Esophagus mucosa (tissue), 1 donor: ENCODE measurements at regions not wholly inside any gene's neighbourhood (a gene's known extent, or its start where the extent isn't known, plus 50 kb on each side); places are given as distances from the start of the nearest gene placed in this dataset.

Experiments used
- ATAC-seq: fragments of 200-7000 bp; cut with Tn5 transposase; one replicate; pipeline ENCODE4 v1.9.1; 2020
- donor health status: DM: yes; HTN: yes; CAD: no.

GRCh38 chr4:157961229-157961990 is 211.4 kb downstream of the GASK1B start:
- ATAC-seq: no peak

- no peak for ATAC-seq
Measured at GRCh38 chr4:157957905-157958304, 214.9 kb downstream of the GASK1B start.

- ATAC-seq: no peak
Measured at GRCh38 chr4:157942017-157942416, 230.8 kb downstream of the GASK1B start.

DNA sequence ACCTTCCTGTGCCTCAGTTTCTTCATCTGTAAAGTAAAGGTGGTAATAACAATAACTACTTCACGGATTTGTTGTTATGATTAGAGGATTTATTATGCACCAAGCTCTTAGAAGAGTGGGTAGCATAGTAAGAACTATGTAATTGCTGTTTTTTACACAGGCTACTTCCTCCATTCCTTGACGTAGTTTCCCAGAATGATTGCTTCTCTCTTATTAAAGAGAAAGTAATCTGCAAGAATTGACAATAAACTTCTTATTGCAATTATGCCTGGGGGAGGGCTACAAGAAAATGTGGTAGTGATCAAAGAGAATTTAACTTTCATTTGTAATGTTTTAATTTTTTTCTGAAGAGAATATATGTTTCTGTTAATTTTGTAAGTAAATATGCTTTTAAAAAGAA is 238.7 kb downstream of the GASK1B start:
- no peak for ATAC-seq

- ATAC-seq: no peak
Measured at GRCh38 chr4:157932936-157933335, 239.9 kb downstream of the GASK1B start.

DNA sequence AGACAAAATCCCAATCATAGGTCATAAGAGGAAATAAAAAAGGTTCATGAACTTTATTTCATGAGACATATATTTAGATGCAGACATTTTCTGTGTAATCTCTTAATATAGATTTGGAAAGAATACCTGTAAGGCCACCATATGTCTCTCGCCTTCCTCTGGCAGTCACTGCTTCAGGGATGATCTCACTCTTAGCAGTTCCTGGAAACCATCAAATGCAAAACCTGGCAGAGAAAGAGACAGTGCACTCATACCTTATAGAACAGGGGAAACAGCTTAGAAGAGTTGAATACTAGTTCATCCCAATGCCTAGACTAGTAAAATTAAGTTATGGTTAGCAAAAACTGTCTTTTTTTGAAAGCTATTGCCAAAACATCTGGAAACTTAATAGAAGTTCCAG is 243.3 kb downstream of the GASK1B start:
- no peak for ATAC-seq

- ATAC-seq: no peak
Measured at GRCh38 chr4:157918036-157918832, 254.6 kb downstream of the GASK1B start.

DNA sequence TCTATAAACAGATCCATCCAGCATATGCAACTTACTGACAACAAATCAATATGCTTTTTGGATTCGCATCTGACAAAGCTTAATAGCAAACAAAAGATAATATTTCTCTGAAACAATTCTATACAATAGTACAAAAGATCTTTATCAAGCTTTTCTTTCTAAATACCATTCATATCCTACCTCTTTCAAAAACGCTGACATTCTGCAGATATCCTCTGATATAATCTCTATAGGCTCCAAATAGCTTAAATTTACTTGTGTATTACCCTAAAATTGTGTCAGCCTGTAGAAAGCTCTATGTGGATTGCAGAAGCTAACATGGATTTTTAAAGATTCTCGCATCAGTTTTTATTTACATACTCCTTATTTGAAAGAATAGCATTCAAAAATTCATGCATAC is 260.6 kb downstream of the GASK1B start:
- no peak for ATAC-seq

GRCh38 chr4:157911662-157912061 is 261.2 kb downstream of the GASK1B start:
- no peak for ATAC-seq

DNA sequence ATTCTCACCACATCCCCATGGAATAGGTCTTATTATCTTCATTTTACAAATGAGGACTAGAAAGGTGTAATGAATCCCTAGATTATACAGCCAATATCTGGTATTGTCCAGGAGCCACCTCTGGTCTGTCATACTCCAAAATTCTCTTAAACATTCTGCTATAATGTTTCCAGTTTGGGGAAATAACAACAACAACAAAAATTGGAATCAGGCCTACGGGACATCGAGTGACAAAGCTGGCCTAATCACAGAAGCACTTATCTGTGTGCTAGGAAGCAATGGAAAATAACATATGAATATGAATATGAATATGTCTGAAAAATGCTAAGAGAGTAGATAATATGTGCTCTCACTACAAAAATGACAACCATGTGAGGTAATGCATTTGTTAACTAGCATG is 264.1 kb downstream of the GASK1B start:
- ATAC-seq: no peak

DNA sequence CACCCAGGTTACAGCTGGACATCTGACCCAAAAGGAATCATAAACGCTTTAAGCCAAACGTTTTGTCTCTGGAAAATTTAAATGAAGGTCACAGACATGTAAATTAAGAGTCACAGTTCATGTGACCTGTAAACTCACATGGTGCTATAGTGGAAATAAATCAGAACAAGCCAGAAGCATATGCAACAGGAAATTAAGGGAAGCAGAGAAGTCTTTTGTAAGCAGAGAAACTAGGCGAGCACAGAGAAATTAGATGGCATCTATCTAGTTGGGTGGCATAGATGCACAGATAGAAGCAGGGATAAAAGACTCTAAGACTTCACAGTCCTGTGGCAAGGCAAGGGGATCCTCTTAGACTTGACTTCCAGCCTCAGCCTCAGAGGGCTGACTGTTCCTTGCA is 264.8 kb downstream of the GASK1B start:
- ATAC-seq: no peak

GRCh38 chr4:157907226-157907946 is 265.4 kb downstream of the GASK1B start:
- no peak for ATAC-seq

GRCh38 chr4:157898836-157899605 is 273.8 kb downstream of the GASK1B start:
- no peak for ATAC-seq

DNA sequence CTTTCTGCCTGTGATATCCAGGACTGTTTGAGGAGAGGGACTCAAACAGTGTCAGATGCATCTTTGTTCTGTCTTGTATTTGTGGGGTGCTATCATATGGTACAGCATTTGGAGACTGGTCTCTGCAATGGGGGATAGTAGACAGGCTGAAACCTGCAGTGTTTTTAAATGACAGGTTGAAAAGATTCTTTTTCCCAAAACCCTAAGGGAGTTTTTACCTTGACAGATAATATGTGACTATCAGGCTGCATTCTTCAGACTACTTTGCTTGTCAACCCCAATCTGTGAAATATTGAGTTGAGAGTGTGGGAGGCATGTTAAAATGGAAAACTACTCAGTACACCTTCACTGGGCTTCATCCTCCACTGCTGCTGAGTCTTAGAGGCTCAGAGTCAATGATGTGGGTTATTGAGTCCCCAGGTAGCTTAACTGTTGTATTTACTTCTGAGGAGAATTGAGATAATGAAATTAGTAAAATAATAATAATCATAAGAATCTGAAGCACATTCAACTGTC is 274.9 kb downstream of the GASK1B start:
- ATAC-seq: no peak

DNA sequence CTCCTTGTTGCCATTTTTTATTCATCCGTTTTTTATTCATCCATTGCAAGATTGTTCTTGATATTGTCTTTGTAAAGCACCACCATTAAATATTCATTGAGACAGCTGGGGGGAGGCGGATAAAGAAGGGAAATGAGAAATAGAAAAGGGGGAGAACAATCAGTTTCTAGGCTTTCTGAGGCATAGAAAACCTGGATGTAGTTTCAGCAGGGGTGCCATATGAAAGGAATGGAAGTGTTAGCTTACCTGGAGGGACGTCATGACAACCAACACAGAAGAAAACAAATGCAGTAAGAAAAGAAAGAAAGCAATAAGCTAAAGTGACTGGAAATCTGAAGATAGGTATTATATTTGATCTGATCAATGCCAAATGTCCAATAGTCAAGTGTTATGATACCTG is 276.1 kb downstream of the GASK1B start:
- ATAC-seq: no peak

DNA sequence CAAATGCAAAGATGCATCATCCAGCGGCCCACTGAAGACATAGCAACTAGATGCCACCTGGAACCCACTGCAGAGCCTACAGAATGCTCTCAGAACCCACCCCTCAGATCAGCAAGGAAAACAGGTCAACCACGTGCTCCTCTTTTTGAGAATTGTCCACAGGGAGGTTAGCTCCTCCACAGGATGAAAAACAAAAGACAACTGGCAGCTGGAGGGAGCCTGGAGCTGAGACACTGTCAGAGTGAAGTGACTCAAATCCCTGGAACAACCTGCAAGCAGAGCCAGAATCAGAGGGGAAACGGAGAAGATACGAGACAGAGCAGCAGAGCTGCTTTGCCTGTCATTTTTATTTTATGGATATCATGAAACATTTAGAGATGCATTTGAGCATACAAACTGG is 277.6 kb downstream of the GASK1B start:
- ATAC-seq: no peak

DNA sequence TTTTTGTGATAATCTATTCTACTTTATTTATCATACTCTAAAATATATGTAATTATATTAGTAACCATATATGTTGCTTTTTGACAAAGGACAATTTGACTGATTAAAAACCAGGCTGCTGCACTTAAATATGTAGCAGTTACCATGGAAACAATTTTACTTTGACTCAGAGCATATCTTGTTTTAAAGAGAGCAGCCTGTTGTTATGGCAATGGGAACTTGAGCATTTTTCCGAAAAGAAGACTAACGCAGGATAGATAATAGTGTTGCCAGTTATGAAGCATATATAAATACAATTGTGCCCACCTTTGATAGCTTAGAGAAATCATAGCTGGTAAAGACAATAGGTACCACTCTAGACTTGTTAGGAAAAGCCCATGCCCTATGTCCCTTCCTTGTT is 283.0 kb downstream of the GASK1B start:
- ATAC-seq: no peak

- ATAC-seq: no peak
Measured at GRCh38 chr4:157888281-157888680, 284.5 kb downstream of the GASK1B start.

DNA sequence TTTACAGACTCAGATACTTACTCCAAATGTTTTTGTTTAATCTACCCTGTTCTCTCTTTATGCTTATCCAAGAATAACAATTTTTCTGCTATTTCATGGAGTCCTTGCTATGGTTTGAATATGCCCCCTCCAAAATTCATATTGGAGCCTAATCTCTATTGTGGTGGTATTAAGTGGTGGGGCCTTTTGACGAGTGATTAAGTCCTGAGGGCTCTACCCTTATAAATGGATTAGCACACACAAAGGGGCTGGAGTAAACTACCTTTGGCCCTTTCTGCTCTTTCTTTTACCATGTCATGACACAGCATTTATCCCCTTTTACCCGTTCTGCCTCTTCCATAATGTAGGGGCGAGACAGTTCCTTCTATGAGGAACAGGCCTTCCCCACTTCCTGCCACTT is 285.5 kb downstream of the GASK1B start:
- no peak for ATAC-seq

DNA sequence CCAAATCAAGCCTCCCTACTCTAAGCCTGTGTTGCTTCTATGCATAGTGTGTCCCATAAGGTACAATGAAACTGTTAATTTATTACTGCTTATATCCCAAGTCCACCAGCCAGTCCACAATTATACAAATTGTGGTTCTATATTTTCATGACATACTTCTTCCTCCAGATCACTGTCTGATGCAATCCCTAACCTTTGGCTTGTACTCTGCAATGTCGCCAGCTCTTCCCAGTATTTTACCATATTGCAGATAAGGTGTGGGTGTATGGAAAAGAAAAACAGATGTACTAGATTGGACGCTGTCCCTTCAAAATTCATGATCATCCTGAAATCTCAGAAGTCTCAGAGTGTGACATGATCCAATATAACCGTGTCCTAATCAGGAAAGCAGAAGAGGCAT is 286.2 kb downstream of the GASK1B start:
- ATAC-seq: no peak

GRCh38 chr4:157885811-157886210 is 287.0 kb downstream of the GASK1B start:
- ATAC-seq: no peak

GRCh38 chr4:157882901-157883300 is 289.9 kb downstream of the GASK1B start:
- no peak for ATAC-seq

DNA sequence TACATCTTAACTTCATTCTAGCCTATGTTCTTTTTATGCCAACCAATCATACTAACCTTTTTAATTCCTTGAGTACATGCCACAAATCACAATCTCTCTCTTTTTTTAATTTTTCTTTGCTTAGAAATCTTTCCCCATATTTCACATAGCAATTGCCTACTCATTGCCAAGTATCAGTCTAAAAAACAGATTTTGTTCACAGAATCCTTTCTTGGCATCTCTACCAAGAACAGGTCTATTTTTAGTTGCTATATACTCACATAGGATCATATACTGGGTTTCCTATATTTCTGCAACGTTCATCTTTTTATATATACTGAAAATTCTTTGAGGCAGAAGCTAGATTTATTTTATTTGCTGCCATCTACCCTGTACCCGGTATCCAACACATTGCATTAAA is 292.1 kb downstream of the GASK1B start:
- no peak for ATAC-seq
